Endodermal cell (in vitro differentiated cells): ENCODE measurements at regions not wholly inside any gene's neighbourhood (a gene's known extent, or its start where the extent isn't known, plus 50 kb on each side); places are given as distances from the start of the nearest gene placed in this dataset.

Experiments used
- DNase-seq: peaks from one replicate; pipeline ENCODE4 v3.0.0-alpha.2; 2017
- H3K27ac ChIP-seq: 2 replicates; pipeline ENCODE4 v1.5.1; 2013; ENCODE audit warnings: mild to moderate bottlenecking, low read depth, low read length, moderate library complexity
- H3K27me3 ChIP-seq: 2 replicates; pipeline ENCODE4 v1.6.1; 2013; ENCODE audit warnings: mild to moderate bottlenecking, low read length, moderate library complexity; ENCODE audit not compliant: insufficient read depth, control insufficient read depth, poor library complexity, severe bottlenecking
- H3K36me3 ChIP-seq: 2 replicates; pipeline ENCODE4 v1.7.0; 2013; ENCODE audit warnings: mild to moderate bottlenecking, low read length, moderate library complexity; ENCODE audit not compliant: control insufficient read depth, insufficient read depth
- H3K4me1 ChIP-seq: one replicate; pipeline ENCODE4 v1.7.0; 2013; ENCODE audit warnings: low read length; ENCODE audit not compliant: control insufficient read depth, insufficient read depth
- H3K4me3 ChIP-seq: 2 replicates; pipeline ENCODE4 v1.5.1; 2013; ENCODE audit warnings: mild to moderate bottlenecking, low read length, moderate library complexity
- H3K9ac ChIP-seq: 2 replicates; pipeline ENCODE4 v1.6.1; 2013; ENCODE audit warnings: mild to moderate bottlenecking, low read length, moderate library complexity; ENCODE audit not compliant: poor library complexity, severe bottlenecking; ENCODE audit errors: extremely low read depth
- H3K9me3 ChIP-seq: 2 replicates; pipeline ENCODE4 v1.6.1; 2013; ENCODE audit warnings: mild to moderate bottlenecking, low read length, moderate library complexity; ENCODE audit not compliant: control insufficient read depth
- H3K27ac Mint-ChIP-seq: 2 replicates; pipeline ENCODE4 v1.8.0; 2020; ENCODE audit warnings: mixed read lengths
- H3K27me3 Mint-ChIP-seq: 2 replicates; pipeline ENCODE4 v1.8.0; 2021; ENCODE audit warnings: mild to moderate bottlenecking, mixed read lengths; ENCODE audit not compliant: insufficient read depth
- H3K36me3 Mint-ChIP-seq: 2 replicates; pipeline ENCODE4 v1.8.0; 2020; ENCODE audit warnings: low read depth, mixed read lengths
- H3K4me1 Mint-ChIP-seq: 2 replicates; pipeline ENCODE4 v1.8.0; 2020; ENCODE audit warnings: mixed read lengths
- H3K4me3 Mint-ChIP-seq: 2 replicates; pipeline ENCODE4 v1.8.0; 2020; ENCODE audit warnings: mild to moderate bottlenecking, moderate library complexity, mixed read lengths
- H3K9me3 Mint-ChIP-seq: 2 replicates; pipeline ENCODE4 v1.8.0; 2020; ENCODE audit warnings: mild to moderate bottlenecking, mixed read lengths
- WGBS, 2 experiments: methylation state at CpG; one replicate each; pipeline versions ENCODE4 v1.1.5 to v1.1.7; 2013; ENCODE audit warnings: missing lambda C conversion rate in 2 of 2, mixed read lengths in 1 of 2; ENCODE audit not compliant: insufficient coverage in 1 of 2, insufficient read length in 1 of 2; 5-methylcytosine and 5-hydroxymethylcytosine counted together
- TF ChIP-seq, protein P1 (sequence below): fragments of 200-600 bp; sonication (generic); conservative IDR thresholded peaks from 2 replicates; pipeline ENCODE4 v1.5.0; 2021; ENCODE audit warnings: antibody characterized with exemption, mild to moderate bottlenecking

DNA sequence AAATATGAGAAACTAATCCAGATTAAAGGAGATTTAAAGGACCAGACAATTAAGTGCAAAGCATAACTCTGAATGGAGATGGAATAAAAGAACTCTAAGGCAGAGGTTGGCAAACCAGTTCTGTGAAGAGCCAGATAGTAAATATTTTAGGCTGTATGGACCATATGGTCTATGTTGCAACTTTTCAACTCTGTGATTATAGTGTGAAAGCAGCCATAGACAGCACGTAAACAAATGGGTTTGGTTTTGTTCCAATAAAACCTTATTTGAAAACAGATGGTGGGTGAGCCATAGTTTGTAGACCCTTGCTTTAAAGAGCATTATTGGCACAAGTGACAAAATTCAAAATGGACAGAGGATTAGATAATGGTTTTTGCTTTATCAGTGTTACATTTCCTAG, 884.1 kb downstream of the CCSER2 start:
- Histone ChIP-seq H3K36me3 (no peaks in the 10 kb centered on the region), H3K9me3 (no peaks in the 10 kb centered on the region), H3K4me1 (no peaks in the 10 kb centered on the region), H3K27me3 (no peaks in the 10 kb centered on the region), H3K4me3 (no peak overlapping the region), H3K27ac (no peak overlapping the region), H3K9ac (no peak overlapping the region)
- Mint-ChIP-seq H3K27me3 (no peaks in the 10 kb centered on the region), H3K4me3 (no peak overlapping the region), H3K9me3 (no peaks in the 10 kb centered on the region), H3K36me3 (no peaks in the 10 kb centered on the region), H3K4me1 (no peaks in the 10 kb centered on the region), H3K27ac (no peak overlapping the region)
- no peak for DNase-seq
- TF ChIP-seq, protein P1, sequence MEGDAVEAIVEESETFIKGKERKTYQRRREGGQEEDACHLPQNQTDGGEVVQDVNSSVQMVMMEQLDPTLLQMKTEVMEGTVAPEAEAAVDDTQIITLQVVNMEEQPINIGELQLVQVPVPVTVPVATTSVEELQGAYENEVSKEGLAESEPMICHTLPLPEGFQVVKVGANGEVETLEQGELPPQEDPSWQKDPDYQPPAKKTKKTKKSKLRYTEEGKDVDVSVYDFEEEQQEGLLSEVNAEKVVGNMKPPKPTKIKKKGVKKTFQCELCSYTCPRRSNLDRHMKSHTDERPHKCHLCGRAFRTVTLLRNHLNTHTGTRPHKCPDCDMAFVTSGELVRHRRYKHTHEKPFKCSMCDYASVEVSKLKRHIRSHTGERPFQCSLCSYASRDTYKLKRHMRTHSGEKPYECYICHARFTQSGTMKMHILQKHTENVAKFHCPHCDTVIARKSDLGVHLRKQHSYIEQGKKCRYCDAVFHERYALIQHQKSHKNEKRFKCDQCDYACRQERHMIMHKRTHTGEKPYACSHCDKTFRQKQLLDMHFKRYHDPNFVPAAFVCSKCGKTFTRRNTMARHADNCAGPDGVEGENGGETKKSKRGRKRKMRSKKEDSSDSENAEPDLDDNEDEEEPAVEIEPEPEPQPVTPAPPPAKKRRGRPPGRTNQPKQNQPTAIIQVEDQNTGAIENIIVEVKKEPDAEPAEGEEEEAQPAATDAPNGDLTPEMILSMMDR: no peak
- 42 to 45% methylated on average over 1 of the region's 1 CpG for WGBS, 2 experiments

- 86 to 88% methylated on average over 1 of the region's 1 CpG for WGBS, 2 experiments
- no peaks in the 10 kb centered on the region for H3K36me3 ChIP-seq
- no peak overlapping the region for H3K4me3 ChIP-seq
- no peaks in the 10 kb centered on the region for H3K36me3 Mint-ChIP-seq
- no peak overlapping the region for H3K4me3 Mint-ChIP-seq
- H3K9me3 Mint-ChIP-seq: no peaks in the 10 kb centered on the region
- no peaks in the 10 kb centered on the region for H3K4me1 Mint-ChIP-seq
- no peak overlapping the region for H3K9ac ChIP-seq
- no peak for DNase-seq
- no peaks in the 10 kb centered on the region for H3K9me3 ChIP-seq
- no peaks in the 10 kb centered on the region for H3K27me3 ChIP-seq
- TF ChIP-seq, protein P1: no peak
- no peaks in the 10 kb centered on the region for H3K27me3 Mint-ChIP-seq
- H3K4me1 ChIP-seq: no peaks in the 10 kb centered on the region
- H3K27ac Mint-ChIP-seq: no peak overlapping the region
- no peak overlapping the region for H3K27ac ChIP-seq
These were observed 885.1 kb downstream of the CCSER2 start for GRCh38 chr10:85213493-85213892.

- H3K36me3 Mint-ChIP-seq: no peaks in the 10 kb centered on the region
- TF ChIP-seq, protein P1: peak; percentile 54
- no peaks in the 10 kb centered on the region for H3K4me1 Mint-ChIP-seq
- no peak for DNase-seq
- Histone ChIP-seq H3K4me3 (no peak overlapping the region), H3K27me3 (no peaks in the 10 kb centered on the region), H3K4me1 (no peaks in the 10 kb centered on the region), H3K9me3 (no peaks in the 10 kb centered on the region), H3K27ac (no peak overlapping the region), H3K9ac (no peak overlapping the region), H3K36me3 (no peaks in the 10 kb centered on the region)
- peaks cover 6% of the 10 kb centered on the region for H3K9me3 Mint-ChIP-seq
- no peak overlapping the region for H3K4me3 Mint-ChIP-seq
- WGBS, 2 experiments: 80 to 98% methylated on average over 1 to 2 of the region's 2 CpGs
- H3K27ac Mint-ChIP-seq: no peak overlapping the region
- H3K27me3 Mint-ChIP-seq: no peaks in the 10 kb centered on the region
These were observed 893.9 kb downstream of the CCSER2 start for GRCh38 chr10:85222300-85222699.
